Right atrium auricular region (tissue), 2 donors: ENCODE measurements at regions not wholly inside any gene's neighbourhood (a gene's known extent, or its start where the extent isn't known, plus 50 kb on each side); places are given as distances from the start of the nearest gene placed in this dataset.
"Not testable (repeated sequence)": the region's sequence is repeated elsewhere in the genome, so short reads cannot be mapped to it uniquely, and the experiment has no call there.

Experiments used
- DNase-seq: peaks from one replicate; pipeline ENCODE4 v3.0.0-alpha.2; 2019; ENCODE audit warnings: low spot score
- H3K27ac ChIP-seq, 2 donors: fragments of 200-600 bp; sonication (generic); 1 replicate in 1 of 2; 2 replicates in 1 of 2; pipeline ENCODE4 v1.5.1; 2016 to 2019
- H3K27me3 ChIP-seq, 2 donors: fragments of 200-600 bp; sonication (generic); one replicate each; pipeline versions ENCODE4 v1.5.1 to v1.6.0; 2017 to 2019
- H3K36me3 ChIP-seq: fragments of 200-600 bp; sonication (generic); one replicate; pipeline ENCODE4 v1.5.1; 2016
- H3K4me1 ChIP-seq, 2 donors: fragments of 200-600 bp; sonication (generic); one replicate each; pipeline versions ENCODE4 v1.5.1 to v1.6.0; 2017 to 2019
- H3K4me3 ChIP-seq, 2 donors: fragments of 200-600 bp; sonication (generic); 1 replicate in 1 of 2; 2 replicates in 1 of 2; pipeline ENCODE4 v1.5.1; 2017 to 2019; ENCODE audit warnings: mild to moderate bottlenecking in 1 of 2, moderate library complexity in 1 of 2
- H3K9me3 ChIP-seq, 2 donors: fragments of 200-600 bp; sonication (generic); one replicate each; pipeline ENCODE4 v1.5.1; 2019
- CTCF ChIP-seq, 2 donors: fragments of 200-600 bp; sonication (generic); IDR thresholded peaks; one replicate each; pipeline ENCODE4 v1.5.1; 2019; ENCODE audit warnings: antibody characterized with exemption in 2 of 2

GRCh38 chr18:42536442-42536841 is 579.0 kb downstream of the RIT2 start:
- no peaks in the 10 kb centered on the region for H3K36me3 ChIP-seq
- no peak for TF ChIP-seq CTCF (IDR thresholded peaks at IDR 0.05)
- no peaks in the 10 kb centered on the region for H3K27me3 ChIP-seq
- DNase-seq = no peak
- H3K27ac ChIP-seq = no peak overlapping the region
- H3K4me1 ChIP-seq = no peaks in the 10 kb centered on the region
- no peak overlapping the region for H3K4me3 ChIP-seq
- no peaks in the 10 kb centered on the region for H3K9me3 ChIP-seq

DNA sequence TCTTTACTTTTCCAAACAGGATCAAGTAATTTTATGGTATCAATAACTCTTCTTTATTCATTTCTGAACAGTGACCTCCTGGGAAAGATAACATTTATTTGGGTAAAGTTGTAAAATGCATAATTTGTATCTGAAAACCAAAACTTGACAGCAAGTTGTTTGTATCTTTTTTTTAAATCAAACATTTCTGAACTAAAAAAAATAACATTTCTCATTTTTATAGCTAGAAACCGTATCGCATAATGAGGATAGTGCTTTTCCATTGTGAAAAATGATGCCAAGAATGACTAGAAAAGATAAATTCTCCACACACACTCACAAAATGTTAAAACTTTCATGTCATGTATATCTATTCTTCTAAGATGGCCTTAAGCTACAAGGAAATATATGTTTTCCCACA is 578.2 kb downstream of the RIT2 start:
- Histone ChIP-seq H3K27ac (no peak overlapping the region), H3K36me3 (no peaks in the 10 kb centered on the region), H3K4me1 (no peaks in the 10 kb centered on the region), H3K9me3 (no peaks in the 10 kb centered on the region), H3K27me3 (no peaks in the 10 kb centered on the region), H3K4me3 (no peak overlapping the region)
- DNase-seq = no peak
- no peak for TF ChIP-seq CTCF (IDR thresholded peaks at IDR 0.05)

DNA sequence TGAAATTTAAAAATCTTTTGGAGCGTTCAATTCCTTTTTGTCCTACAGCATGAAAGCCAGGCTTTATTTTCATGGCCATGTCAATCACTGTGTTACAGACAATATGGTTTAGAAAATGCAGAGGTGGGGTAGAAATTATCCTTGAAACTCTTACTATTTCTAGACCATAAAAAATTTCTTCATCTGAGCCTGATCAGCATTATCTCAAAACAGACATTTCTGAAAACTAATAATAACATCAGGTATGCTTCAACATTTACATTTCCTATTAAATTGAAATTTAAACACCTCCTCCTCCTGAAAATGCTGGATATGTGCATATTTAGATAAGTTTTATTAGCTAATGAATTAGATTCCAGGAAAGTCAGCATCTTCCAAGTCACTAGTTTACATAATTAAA is 570.6 kb downstream of the RIT2 start:
- DNase-seq = no peak
- H3K9me3 ChIP-seq = no peaks in the 10 kb centered on the region
- no peaks in the 10 kb centered on the region for H3K4me1 ChIP-seq
- no peak overlapping the region for H3K27ac ChIP-seq
- no peak overlapping the region for H3K4me3 ChIP-seq
- TF ChIP-seq CTCF (IDR thresholded peaks at IDR 0.05) = no peak
- no peaks in the 10 kb centered on the region for H3K27me3 ChIP-seq
- no peaks in the 10 kb centered on the region for H3K36me3 ChIP-seq

DNA sequence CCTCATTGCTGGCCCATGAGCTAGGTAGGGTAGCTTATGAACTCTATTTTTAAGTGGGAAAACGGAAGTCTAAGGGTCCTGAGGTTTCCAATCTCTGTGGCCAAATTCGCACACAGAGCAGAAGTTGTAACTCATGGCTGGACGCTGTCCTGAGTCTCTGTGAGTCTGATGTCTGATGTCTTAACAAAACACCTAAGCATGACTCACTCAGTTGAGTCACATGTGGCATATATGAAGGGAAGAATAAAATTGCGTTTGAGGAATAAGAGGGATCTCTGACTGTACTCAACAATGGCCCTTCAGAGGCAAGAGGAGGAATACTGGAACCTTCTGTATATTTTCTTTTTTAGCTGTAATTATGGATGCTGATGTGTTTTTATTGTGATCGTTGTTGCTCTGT is 569.7 kb downstream of the RIT2 start:
- Histone ChIP-seq H3K4me1 (no peaks in the 10 kb centered on the region), H3K27me3 (no peaks in the 10 kb centered on the region), H3K4me3 (no peak overlapping the region), H3K36me3 (no peaks in the 10 kb centered on the region), H3K27ac (no peak overlapping the region), H3K9me3 (no peaks in the 10 kb centered on the region)
- DNase-seq = no peak
- TF ChIP-seq CTCF (IDR thresholded peaks at IDR 0.05) = no peak

DNA sequence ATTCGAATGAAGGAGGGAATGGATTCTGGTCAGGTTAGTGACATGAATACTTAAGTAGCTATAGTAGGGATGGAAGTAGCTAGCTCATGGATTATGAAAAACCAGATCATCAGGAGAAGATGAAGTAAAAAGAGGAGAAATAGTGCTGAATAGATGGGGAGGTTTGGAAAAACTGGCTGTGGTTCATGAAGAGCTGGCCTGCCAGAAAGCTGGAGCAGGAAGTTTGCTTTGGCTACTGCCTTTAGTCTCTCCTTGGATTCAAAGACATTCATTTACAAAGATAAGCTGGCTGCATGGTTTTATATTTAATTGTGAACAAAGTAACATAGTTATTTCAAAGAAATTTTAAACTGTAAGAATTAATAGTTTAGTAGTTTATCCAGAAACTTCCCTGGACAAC is 567.0 kb downstream of the RIT2 start:
- no peak for DNase-seq
- Histone ChIP-seq H3K4me1 (no peaks in the 10 kb centered on the region), H3K27ac (no peak overlapping the region), H3K4me3 (no peak overlapping the region), H3K27me3 (no peaks in the 10 kb centered on the region), H3K9me3 (no peaks in the 10 kb centered on the region), H3K36me3 (no peaks in the 10 kb centered on the region)
- no peak for TF ChIP-seq CTCF (IDR thresholded peaks at IDR 0.05)

- TF ChIP-seq CTCF (IDR thresholded peaks at IDR 0.05) = no peak
- Histone ChIP-seq H3K4me1 (no peaks in the 10 kb centered on the region), H3K4me3 (no peak overlapping the region), H3K36me3 (no peaks in the 10 kb centered on the region), H3K9me3 (no peaks in the 10 kb centered on the region), H3K27me3 (no peaks in the 10 kb centered on the region), H3K27ac (no peak overlapping the region)
- no peak for DNase-seq
Observed at GRCh38 chr18:42549596-42549995, 565.9 kb downstream of the RIT2 start.

DNA sequence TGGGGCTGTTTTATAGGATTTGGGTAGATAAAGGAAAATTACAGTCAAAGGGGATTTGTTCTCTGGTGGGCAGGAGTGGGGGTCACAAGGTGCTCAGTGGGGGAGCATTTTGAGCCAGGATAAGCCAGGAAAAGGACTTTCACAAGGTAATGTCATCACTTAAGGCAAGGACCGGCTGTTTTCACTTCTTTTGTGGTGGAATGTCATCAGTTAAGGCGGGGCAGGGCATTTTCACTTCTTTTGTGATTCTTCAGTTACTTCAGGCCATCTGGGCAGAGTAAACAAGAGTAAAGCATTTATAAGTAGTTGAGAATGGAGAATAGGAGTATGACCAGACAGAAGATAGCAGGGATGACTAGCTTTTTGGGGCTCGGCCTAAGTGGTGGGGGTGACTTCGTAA is 562.9 kb downstream of the RIT2 start:
- not testable (repeated sequence) for H3K4me1 ChIP-seq, H3K27ac ChIP-seq, H3K4me3 ChIP-seq, H3K36me3 ChIP-seq, H3K27me3 ChIP-seq, DNase-seq, H3K9me3 ChIP-seq
